Cardiac muscle cell (in vitro differentiated cells and primary cell): ENCODE measurements at regions not wholly inside any gene's neighbourhood (a gene's known extent, or its start where the extent isn't known, plus 50 kb on each side); places are given as distances from the start of the nearest gene placed in this dataset.
"Not testable (repeated sequence)": the region's sequence is repeated elsewhere in the genome, so short reads cannot be mapped to it uniquely, and the experiment has no call there.

Experiments
- DNase-seq, 2 donors: peaks; one replicate each; pipeline versions ENCODE4 v3.0.0 to v3.0.0-alpha.2; 2010 to 2017; ENCODE audit warnings: low read depth in 1 of 2, low spot score in 1 of 2
- H3K27ac ChIP-seq: fragments of 200-600 bp; sonication (generic); 2 replicates; pipeline ENCODE4 v1.5.1; 2016
- H3K27me3 ChIP-seq: fragments of 200-600 bp; sonication (generic); 2 replicates; pipeline ENCODE4 v1.6.0; 2016; ENCODE audit warnings: control low read depth
- H3K36me3 ChIP-seq: fragments of 200-600 bp; sonication (generic); 2 replicates; pipeline ENCODE4 v1.5.1; 2016; ENCODE audit warnings: control low read depth
- H3K4me1 ChIP-seq: fragments of 200-600 bp; sonication (generic); 2 replicates; pipeline ENCODE4 v1.8.1; 2017; ENCODE audit warnings: low read depth, mild to moderate bottlenecking, mixed run types
- H3K4me3 ChIP-seq: fragments of 200-600 bp; sonication (generic); 2 replicates; pipeline ENCODE4 v1.5.1; 2016; ENCODE audit warnings: mild to moderate bottlenecking
- H3K9me3 ChIP-seq: fragments of 200-600 bp; sonication (generic); 2 replicates; pipeline ENCODE4 v1.5.1; 2017; ENCODE audit warnings: low read depth, mild to moderate bottlenecking, control low read depth
- TF ChIP-seq, protein P1 (sequence below): IDR thresholded peaks from 2 replicates; pipeline ENCODE4 v1.5.1; 2012; ENCODE audit warnings: low read depth, mild to moderate bottlenecking, low read length

DNA sequence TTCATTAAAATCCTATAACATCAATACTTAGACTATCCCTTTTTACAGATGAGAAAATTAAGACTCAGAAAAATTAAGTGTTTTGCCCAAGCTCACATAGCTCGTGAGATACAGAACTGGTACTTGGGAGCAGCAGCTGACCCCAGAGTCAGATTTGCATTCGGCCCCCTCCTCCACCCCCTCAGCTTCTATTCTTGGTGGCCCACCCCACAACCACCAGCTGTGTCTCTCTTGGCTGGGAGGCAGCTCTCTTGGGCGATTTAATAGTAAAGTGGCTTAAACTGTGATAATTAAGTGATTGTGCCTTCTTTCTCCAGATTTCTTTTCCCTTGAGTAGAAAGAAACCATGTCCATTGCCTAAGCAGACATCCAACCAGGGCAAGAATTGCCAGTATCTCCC is 203.6 kb upstream of the PDZRN3 start:
- TF ChIP-seq, protein P1, sequence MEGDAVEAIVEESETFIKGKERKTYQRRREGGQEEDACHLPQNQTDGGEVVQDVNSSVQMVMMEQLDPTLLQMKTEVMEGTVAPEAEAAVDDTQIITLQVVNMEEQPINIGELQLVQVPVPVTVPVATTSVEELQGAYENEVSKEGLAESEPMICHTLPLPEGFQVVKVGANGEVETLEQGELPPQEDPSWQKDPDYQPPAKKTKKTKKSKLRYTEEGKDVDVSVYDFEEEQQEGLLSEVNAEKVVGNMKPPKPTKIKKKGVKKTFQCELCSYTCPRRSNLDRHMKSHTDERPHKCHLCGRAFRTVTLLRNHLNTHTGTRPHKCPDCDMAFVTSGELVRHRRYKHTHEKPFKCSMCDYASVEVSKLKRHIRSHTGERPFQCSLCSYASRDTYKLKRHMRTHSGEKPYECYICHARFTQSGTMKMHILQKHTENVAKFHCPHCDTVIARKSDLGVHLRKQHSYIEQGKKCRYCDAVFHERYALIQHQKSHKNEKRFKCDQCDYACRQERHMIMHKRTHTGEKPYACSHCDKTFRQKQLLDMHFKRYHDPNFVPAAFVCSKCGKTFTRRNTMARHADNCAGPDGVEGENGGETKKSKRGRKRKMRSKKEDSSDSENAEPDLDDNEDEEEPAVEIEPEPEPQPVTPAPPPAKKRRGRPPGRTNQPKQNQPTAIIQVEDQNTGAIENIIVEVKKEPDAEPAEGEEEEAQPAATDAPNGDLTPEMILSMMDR: no peak
- Histone ChIP-seq H3K27me3 (no peaks in the 10 kb centered on the region), H3K36me3 (no peaks in the 10 kb centered on the region), H3K27ac (no peak overlapping the region), H3K4me1 (peaks cover 6% of the 10 kb centered on the region), H3K9me3 (no peaks in the 10 kb centered on the region), H3K4me3 (no peak overlapping the region)
- no peak for DNase-seq

DNA sequence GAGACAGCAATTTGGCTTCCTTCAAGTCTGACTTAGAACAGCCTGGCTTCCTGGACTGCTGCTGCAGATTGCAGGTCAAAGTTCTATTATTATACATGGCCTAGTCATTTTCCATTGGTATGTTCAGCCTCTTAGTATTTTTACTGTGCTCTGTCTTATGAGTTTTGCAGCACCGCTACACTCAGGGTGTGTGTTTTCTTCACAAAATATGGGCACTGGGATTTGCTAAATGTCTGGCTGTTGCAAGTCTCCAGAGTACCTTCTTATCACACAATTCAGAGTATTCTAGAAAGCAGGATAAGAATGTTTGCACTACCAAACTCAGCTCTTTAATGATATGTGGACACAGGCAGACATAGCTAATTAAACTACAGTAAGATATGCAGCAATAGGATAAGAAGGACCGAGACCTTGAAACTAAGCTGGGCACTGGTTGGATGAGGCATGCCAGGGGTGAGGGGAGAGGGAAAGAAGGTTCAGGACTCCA is 203.0 kb upstream of the PDZRN3 start:
- H3K4me3 ChIP-seq: no peak overlapping the region
- no peaks in the 10 kb centered on the region for H3K9me3 ChIP-seq
- H3K4me1 ChIP-seq: peaks cover 6% of the 10 kb centered on the region
- H3K36me3 ChIP-seq: no peaks in the 10 kb centered on the region
- TF ChIP-seq, protein P1: no peak
- no peaks in the 10 kb centered on the region for H3K27me3 ChIP-seq
- peak overlapping the region; percentile 54 for H3K27ac ChIP-seq
- peak; percentile 13 to 58 for DNase-seq

- peaks cover 6% of the 10 kb centered on the region for H3K4me1 ChIP-seq
- H3K27ac ChIP-seq: no peak overlapping the region
- H3K9me3 ChIP-seq: no peaks in the 10 kb centered on the region
- TF ChIP-seq, protein P1: no peak
- no peak overlapping the region for H3K4me3 ChIP-seq
- DNase-seq: no peak
- no peaks in the 10 kb centered on the region for H3K27me3 ChIP-seq
- H3K36me3 ChIP-seq: no peaks in the 10 kb centered on the region
Observed at GRCh38 chr3:73827204-73827603, 202.5 kb upstream of the PDZRN3 start.

GRCh38 chr3:73820896-73821295 is 196.2 kb upstream of the PDZRN3 start:
- not testable (repeated sequence) for H3K4me3 ChIP-seq, H3K36me3 ChIP-seq, H3K27me3 ChIP-seq, H3K27ac ChIP-seq, H3K9me3 ChIP-seq, H3K4me1 ChIP-seq
- peak in 1 of 2 donors; percentile 16 for DNase-seq

DNA sequence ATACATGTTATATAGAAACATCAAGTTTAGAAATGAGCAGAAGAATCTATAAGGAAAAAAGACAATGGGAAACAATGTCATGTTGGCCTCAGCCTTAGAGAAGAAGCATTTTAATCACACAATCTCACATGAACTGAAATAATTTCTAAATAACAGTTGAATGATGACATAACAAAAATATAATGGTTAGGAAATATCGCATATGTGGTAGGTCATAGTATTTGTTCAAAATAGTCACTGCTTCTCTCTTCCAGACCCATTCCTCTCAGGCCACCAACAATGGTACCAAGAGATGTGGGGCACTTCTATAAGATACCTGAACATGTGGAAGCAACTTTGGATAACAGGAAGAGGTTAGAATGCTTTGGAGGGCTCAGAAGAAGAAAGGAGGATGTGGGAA is 195.7 kb upstream of the PDZRN3 start:
- Histone ChIP-seq H3K4me3 (no peak overlapping the region), H3K9me3 (no peaks in the 10 kb centered on the region), H3K27me3 (no peaks in the 10 kb centered on the region), H3K4me1 (no peaks in the 10 kb centered on the region), H3K36me3 (no peaks in the 10 kb centered on the region), H3K27ac (no peak overlapping the region)
- no peak for DNase-seq
- TF ChIP-seq, protein P1: no peak

DNA sequence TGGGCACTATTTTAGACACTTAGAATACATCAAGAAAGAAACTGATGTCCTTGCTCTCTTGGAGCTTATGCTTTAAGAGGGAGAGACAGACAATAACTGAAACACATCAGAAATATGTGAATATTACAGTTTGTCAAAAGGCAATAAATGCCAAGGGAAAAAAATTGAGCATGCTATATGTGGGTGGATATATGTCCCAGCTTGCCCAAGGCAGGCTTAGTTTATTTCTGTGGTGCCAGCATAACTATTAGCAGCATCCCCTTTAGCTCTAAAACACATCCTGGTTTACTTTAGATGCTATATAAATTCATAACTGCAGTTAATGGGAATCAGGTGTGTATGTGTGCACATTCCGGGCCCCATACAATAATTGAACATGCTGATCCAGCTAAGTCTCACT is 191.2 kb upstream of the PDZRN3 start:
- no peak for DNase-seq
- Histone ChIP-seq H3K4me1 (no peaks in the 10 kb centered on the region), H3K9me3 (no peaks in the 10 kb centered on the region), H3K27ac (no peak overlapping the region), H3K4me3 (no peak overlapping the region), H3K36me3 (no peaks in the 10 kb centered on the region), H3K27me3 (no peaks in the 10 kb centered on the region)
- TF ChIP-seq, protein P1: no peak
